RPMI7951 (cell line): ENCODE measurements at regions not wholly inside any gene's neighbourhood (a gene's known extent, or its start where the extent isn't known, plus 50 kb on each side); places are given as distances from the start of the nearest gene placed in this dataset.
A peak's percentile ranks its signal among the peaks of the same experiment; 100 is the strongest.

Source experiments
- DNase-seq: peaks from one replicate; pipeline ENCODE4 v3.0.0-alpha.2; 2012; ENCODE audit warnings: low read depth

GRCh38 chr21:38741092-38741949, 64.4 kb upstream of the ETS2 start:
- no peak for DNase-seq

DNA sequence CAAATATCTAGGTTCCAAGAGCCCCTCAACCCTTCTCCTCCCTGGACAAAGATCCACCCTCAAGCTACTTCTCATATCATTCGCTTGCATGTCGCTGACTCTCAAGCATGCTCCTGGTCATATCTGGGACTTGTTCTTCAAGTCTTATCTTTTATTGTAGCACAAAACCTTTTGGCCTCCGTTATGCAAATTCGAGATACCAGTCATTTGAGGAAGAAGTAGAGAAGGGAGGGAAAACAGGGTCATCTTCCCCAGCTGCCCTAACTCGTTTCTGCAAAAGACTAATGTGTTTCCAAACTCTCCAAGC, 63.8 kb upstream of the ETS2 start:
- no peak for DNase-seq

DNA sequence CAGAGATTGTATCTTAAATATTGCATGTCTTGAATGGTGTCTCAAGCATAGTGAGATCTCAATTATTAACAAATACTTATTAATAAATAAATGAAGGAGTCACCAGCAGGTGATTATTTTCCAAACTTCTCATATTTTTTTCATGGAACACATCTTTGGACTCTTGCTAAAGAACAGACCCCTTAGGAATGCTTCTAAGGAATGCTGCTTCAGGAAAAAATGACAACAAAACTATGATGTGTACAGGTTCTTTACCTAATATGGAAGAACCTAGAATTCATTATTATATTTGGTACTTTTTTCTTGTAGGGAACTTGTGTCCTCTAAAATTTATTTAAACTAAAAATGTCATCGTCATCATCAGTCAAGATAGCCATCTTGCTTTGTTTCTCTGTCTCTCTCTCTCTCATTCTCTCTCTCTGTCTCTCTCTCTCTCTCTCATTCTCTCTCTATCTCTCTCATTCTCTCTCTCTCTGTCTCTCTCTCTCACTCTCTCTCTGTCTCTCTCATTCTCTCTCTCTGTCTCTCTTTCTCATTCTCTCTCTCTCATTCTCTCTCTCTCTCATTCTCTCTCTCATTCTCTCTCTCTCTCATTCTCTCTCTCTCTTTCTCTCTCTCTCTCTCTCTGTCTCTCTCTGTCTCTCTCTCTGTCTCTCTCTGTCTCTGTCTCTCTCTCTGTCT, 63.0 kb upstream of the ETS2 start:
- no peak for DNase-seq

GRCh38 chr21:38743772-38744529, 61.8 kb upstream of the ETS2 start:
- DNase-seq, result no peak

DNA sequence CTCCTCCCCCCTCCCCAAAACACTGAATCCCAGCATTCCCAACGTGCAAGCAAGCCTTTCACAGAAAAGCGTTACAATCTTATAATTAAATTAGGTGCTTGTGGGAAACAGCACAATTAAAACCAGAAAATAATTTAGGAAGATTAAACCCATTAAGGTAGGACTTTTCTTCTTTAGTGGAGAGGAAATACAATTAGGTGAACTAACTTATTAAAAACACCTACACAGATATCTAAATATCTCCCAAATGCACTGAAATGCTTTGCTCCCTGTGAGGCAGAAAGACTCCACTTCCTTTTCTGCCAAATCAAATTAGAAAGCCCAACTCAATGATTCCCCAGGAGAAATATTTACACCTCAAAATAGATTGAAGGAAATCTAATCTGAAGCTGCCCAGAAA, 60.9 kb upstream of the ETS2 start:
- no peak for DNase-seq

GRCh38 chr21:38747810-38748209, 57.9 kb upstream of the ETS2 start:
- no peak for DNase-seq

DNA sequence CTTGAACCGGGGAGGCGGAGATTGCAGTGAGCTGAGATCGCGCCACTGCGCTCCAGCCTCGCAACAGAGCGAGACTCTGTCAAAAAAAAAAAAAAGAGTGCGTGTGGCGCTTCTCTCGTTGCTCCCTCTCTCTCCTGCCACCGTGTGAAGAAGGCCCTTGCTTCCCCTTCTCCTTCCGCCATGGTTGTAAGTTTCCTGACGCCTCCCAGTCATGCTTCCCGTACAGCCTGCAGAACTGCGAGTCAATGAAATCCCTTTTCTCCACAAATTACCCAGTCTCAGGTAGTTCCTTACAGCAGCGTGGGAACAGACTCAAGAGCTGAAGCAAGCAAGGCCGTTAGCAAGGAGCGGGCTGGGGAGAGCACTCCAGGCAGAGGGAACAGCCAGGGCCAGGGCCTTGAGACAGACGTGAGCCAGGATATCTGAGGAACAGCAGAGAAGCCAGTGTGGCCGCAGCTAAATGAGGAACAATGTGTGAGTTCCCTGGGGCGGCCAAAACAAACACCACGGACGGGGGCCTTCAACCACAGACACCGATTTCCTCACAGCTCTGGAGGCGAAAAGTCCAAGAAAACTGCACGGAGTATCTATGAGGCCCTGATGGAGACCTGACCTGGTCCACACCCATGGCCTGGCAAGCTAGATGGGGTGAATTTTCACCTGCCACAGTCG, 54.2 kb upstream of the ETS2 start:
- DNase-seq, result peak; percentile 63

DNA sequence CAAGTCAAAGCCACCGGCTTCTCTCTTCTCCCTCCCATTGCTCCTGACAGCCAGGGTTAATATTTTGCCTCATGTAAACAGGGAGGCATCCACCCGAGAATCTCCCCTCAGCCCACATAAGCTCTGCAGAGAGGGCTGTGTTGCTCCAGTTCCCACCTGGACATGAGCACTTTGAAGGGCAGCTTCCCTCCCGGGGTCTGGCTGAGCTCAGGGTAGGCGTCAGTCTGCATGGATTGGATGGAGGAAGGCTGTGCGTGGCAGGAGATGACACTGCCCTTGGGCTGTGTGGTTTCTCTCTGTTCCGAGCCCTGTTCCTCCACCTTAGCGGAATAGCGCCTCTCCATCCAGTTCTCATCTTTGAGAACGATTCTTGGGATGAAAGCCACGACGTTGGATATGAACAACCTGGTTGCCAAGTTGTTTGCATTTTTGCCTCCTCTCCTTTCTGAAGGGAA, 53.7 kb upstream of the ETS2 start:
- DNase-seq, result no peak

GRCh38 chr21:38753114-38753513, 52.6 kb upstream of the ETS2 start:
- DNase-seq, result no peak

- no peak for DNase-seq
Measured at GRCh38 chr21:38753557-38753971, 52.2 kb upstream of the ETS2 start.
